K562 (cell line): ENCODE measurements at regions not wholly inside any gene's neighbourhood (a gene's known extent, or its start where the extent isn't known, plus 50 kb on each side); places are given as distances from the start of the nearest gene placed in this dataset.

Source experiments
- ATAC-seq: fragments of 200-7000 bp; cut with Tn5 transposase; 3 replicates; pipeline ENCODE4 v1.9.1; 2020; ENCODE audit warnings: moderate library complexity
- BruUV-seq: library from RNA; stranded (reverse); fragments of 400-500 nt; replicated peaks from 2 replicates; lab custom pipeline; 2021; lab: Mats Ljungman, UMichigan
- CTCF ChIA-PET: fragments of 300-600 bp; formaldehyde crosslinking; extraction: SDS; loops from one replicate; lab custom pipeline; 2021; ENCODE audit warnings: low intra/inter-chr PET ratio; lab: Yijun Ruan, JAX
- POLR2A ChIA-PET: fragments of 300-600, 350-650 bp; sonication (Branson Sonifier 250); formaldehyde crosslinking; extraction: SDS; loops from one replicate; lab custom pipeline; 2021; ENCODE audit warnings: antibody characterized with exemption, inconsistent platforms; lab: Yijun Ruan, JAX
- DNase-seq, 4 experiments: peaks; one replicate each; pipeline versions ENCODE4 v3.0.0 to v3.0.0-alpha.2; 2011 to 2018; ENCODE audit warnings: low spot score in 3 of 4, mixed read lengths in 3 of 4; ENCODE audit errors: extremely low read depth in 1 of 4
- FAIRE-seq: peaks from 2 replicates; lab custom pipeline; 2011; peaks lifted over from hg19 to GRCh38; lab: Jason Lieb, UNC
- H2AFZ ChIP-seq: 2 replicates; pipeline ENCODE4 v1.6.0; 2011; ENCODE audit warnings: low read depth, low read length, control low read depth, inconsistent platforms
- H3K27ac ChIP-seq: fragments of 200-600 bp; 3 replicates; pipeline ENCODE4 v1.8.0; 2011; ENCODE audit warnings: low read depth, mild to moderate bottlenecking, control low read depth, inconsistent platforms, low read length, moderate library complexity, mixed read lengths; ENCODE audit errors: extremely low read depth
- H3K27me3 ChIP-seq, 2 experiments: fragments of 300-600 bp in 1 of 2; 2 replicates in 1 of 2; 3 replicates in 1 of 2; pipeline versions ENCODE4 v1.6.0 to v1.8.0; 2011; ENCODE audit warnings: inconsistent platforms in 2 of 2, low read length in 2 of 2, mild to moderate bottlenecking in 1 of 2, mixed read lengths in 1 of 2, moderate library complexity in 1 of 2; ENCODE audit not compliant: control insufficient read depth in 2 of 2, insufficient read depth in 2 of 2
- H3K36me3 ChIP-seq: fragments of 300-600 bp; 3 replicates; pipeline ENCODE4 v1.8.0; 2011; ENCODE audit warnings: mild to moderate bottlenecking, low read length, inconsistent platforms; ENCODE audit not compliant: control insufficient read depth, insufficient read depth
- H3K4me1 ChIP-seq, 2 experiments: fragments of 200-600 bp in 1 of 2; replicated peaks in 1 of 2; 2 replicates in 1 of 2; 3 replicates in 1 of 2; pipeline versions ENCODE4 v1.5.1 to v1.8.0; 2011; ENCODE audit warnings: inconsistent platforms in 2 of 2, low read length in 2 of 2, mild to moderate bottlenecking in 1 of 2, mixed read lengths in 1 of 2, moderate library complexity in 1 of 2; ENCODE audit not compliant: control insufficient read depth in 2 of 2, insufficient read depth in 2 of 2
- H3K4me2 ChIP-seq: 2 replicates; pipeline ENCODE4 v1.6.1; 2011; ENCODE audit warnings: low read length, control low read depth, inconsistent platforms, mixed read lengths; ENCODE audit not compliant: insufficient read depth
- H3K4me3 ChIP-seq: fragments of 200-600 bp; sonication (generic), shearing (Covaris generic); 2 replicates; pipeline ENCODE4 v1.5.1; 2016; ENCODE audit warnings: control low read depth, inconsistent platforms
- H3K79me2 ChIP-seq: fragments of 200-600 bp; 3 replicates; pipeline ENCODE4 v1.8.0; 2011; ENCODE audit warnings: low read length, inconsistent platforms; ENCODE audit not compliant: control insufficient read depth, insufficient read depth
- H3K9ac ChIP-seq, 2 experiments: 2 replicates each; pipeline versions ENCODE4 v1.6.0 to v1.6.1; 2011; ENCODE audit warnings: low read depth in 2 of 2, low read length in 2 of 2, control low read depth in 1 of 2, inconsistent platforms in 1 of 2, mild to moderate bottlenecking in 1 of 2, mixed read lengths in 1 of 2; ENCODE audit not compliant: insufficient read depth in 1 of 2
- H3K9me1 ChIP-seq: one replicate; pipeline ENCODE4 v1.6.0; 2011; ENCODE audit warnings: inconsistent platforms, mild to moderate bottlenecking, low read length, moderate library complexity; ENCODE audit not compliant: control insufficient read depth, insufficient read depth
- H3K9me3 ChIP-seq: replicated peaks from 2 replicates; pipeline ENCODE4 v1.5.1; 2011; ENCODE audit warnings: low read depth, low read length, inconsistent platforms; ENCODE audit not compliant: control insufficient read depth, insufficient read depth
- H4K20me1 ChIP-seq: replicated peaks from 2 replicates; pipeline ENCODE4 v1.6.1; 2011; ENCODE audit warnings: low read length, inconsistent platforms, mixed read lengths; ENCODE audit not compliant: control insufficient read depth, insufficient read depth
- MCM7 ChIP-seq, 2 experiments: fragments of 450-650 bp; IDR thresholded peaks; 2 replicates each; pipeline ENCODE4 v1.6.1; 2016 to 2018
- POLR2G ChIP-seq: fragments of 200-400 bp; formaldehyde crosslinking; IDR thresholded peaks from 2 replicates; pipeline ENCODE4 v1.6.1; 2017; ENCODE audit warnings: low read depth, mild to moderate bottlenecking, antibody characterized with exemption, low read length, moderate library complexity
- PRMT5 ChIP-seq: sonication (generic); formaldehyde crosslinking; IDR thresholded peaks from 2 replicates; pipeline ENCODE4 v1.5.0; 2020; ENCODE audit warnings: missing genetic modification reagents
- PURB ChIP-seq: sonication (generic); formaldehyde crosslinking; IDR thresholded peaks from 2 replicates; pipeline ENCODE4 v1.9.0; 2021; ENCODE audit warnings: low read depth, mild to moderate bottlenecking, missing genetic modification reagents
- RAD21 ChIP-seq, 2 experiments: fragments of 250-450 bp in 1 of 2; fragments of 450-650 bp in 1 of 2; sonication (Bioruptor Pico) in 1 of 2; formaldehyde crosslinking in 1 of 2; IDR thresholded peaks in 1 of 2; conservative IDR thresholded peaks in 1 of 2; 2 replicates each; pipeline versions ENCODE4 v1.4.0 to v1.8.0; 2020 to 2022; ENCODE audit warnings: mild to moderate bottlenecking in 2 of 2, moderate library complexity in 1 of 2
- RBFOX2 ChIP-seq: fragments of 200-400 bp; formaldehyde crosslinking; IDR thresholded peaks from 2 replicates; pipeline ENCODE4 v1.6.1; 2017; ENCODE audit warnings: low read depth, mild to moderate bottlenecking, low read length, moderate library complexity
- SRF ChIP-seq, 2 experiments: fragments of 250-450, 450-650 bp in 1 of 2; sonication (Bioruptor Pico) in 1 of 2; sonication (generic) in 1 of 2; formaldehyde crosslinking; IDR thresholded peaks; 2 replicates each; pipeline versions ENCODE4 v1.5.0 to v1.5.1; 2020 to 2022; ENCODE audit warnings: mild to moderate bottlenecking in 1 of 2, missing genetic modification reagents in 1 of 2
- SRSF3 ChIP-seq: fragments of 200-400 bp; formaldehyde crosslinking; IDR thresholded peaks from 2 replicates; pipeline ENCODE4 v1.6.1; 2016; ENCODE audit warnings: mild to moderate bottlenecking, low read length, moderate library complexity; ENCODE audit not compliant: insufficient read depth
- ZBED1 ChIP-seq: IDR thresholded peaks from 2 replicates; pipeline ENCODE4 v1.6.1; 2014
- ZC3H11A ChIP-seq: IDR thresholded peaks from 2 replicates; pipeline ENCODE4 v1.6.1; 2012; ENCODE audit warnings: low read depth, low read length, improper control_type of control experiment
- ZNF324 ChIP-seq: fragments of 250-450 bp; sonication (Bioruptor Pico); IDR thresholded peaks from 2 replicates; pipeline ENCODE4 v1.4.0; 2020; ENCODE audit warnings: mild to moderate bottlenecking
- WGBS: fragments of 100-300 bp; shearing (Covaris generic); methylation state at CpG from one replicate; pipeline ENCODE4 v1.1.6; 2016; ENCODE audit warnings: low coverage, mixed read lengths; ENCODE audit not compliant: insufficient coverage; ENCODE audit errors: missing lambda C conversion rate; 5-methylcytosine and 5-hydroxymethylcytosine counted together
- in situ Hi-C: fragments of 300-500 bp; cut with MboI; formaldehyde crosslinking; loops from 4 replicates; pipeline ENCODE4 v1.15.0; 2018; ENCODE audit warnings: inconsistent platforms, mixed read lengths
- intact Hi-C: fragments of 100-400 bp; cut with micrococcal nuclease; formaldehyde crosslinking; loops from 2 replicates; pipeline ENCODE4 v1.14.2; 2022
- TF ChIP-seq, protein P1 (sequence below), 2 experiments: fragments of 450-650 bp in 1 of 2; sonication (generic) in 1 of 2; formaldehyde crosslinking; conservative IDR thresholded peaks; 2 replicates each; pipeline versions ENCODE4 v1.4.0 to v1.8.1; 2020 to 2022; ENCODE audit warnings: mild to moderate bottlenecking in 1 of 2, missing genetic modification reagents in 1 of 2
- TF ChIP-seq, protein P2 (sequence below): fragments of 450-650 bp; IDR thresholded peaks from 2 replicates; pipeline ENCODE4 v1.7.1; 2018; ENCODE audit warnings: mild to moderate bottlenecking, low read depth; ENCODE audit not compliant: partially characterized antibody
- TF ChIP-seq, protein P3 (sequence below): fragments of 450-650 bp; formaldehyde crosslinking; IDR thresholded peaks from 2 replicates; pipeline ENCODE4 v1.4.0; 2022; ENCODE audit warnings: missing genetic modification characterization
- TF ChIP-seq, protein P4 (sequence below): fragments of 250-450 bp; sonication (Bioruptor Pico); IDR thresholded peaks from 2 replicates; pipeline ENCODE4 v1.6.1; 2021; ENCODE audit warnings: mild to moderate bottlenecking
- TF ChIP-seq, protein P5 (sequence below): sonication (generic); formaldehyde crosslinking; IDR thresholded peaks from 2 replicates; pipeline ENCODE4 v1.8.0; 2022; ENCODE audit warnings: mild to moderate bottlenecking, low read depth, missing genetic modification reagents
- TF ChIP-seq, protein P6 (sequence below): sonication (generic); formaldehyde crosslinking; IDR thresholded peaks from 2 replicates; pipeline ENCODE4 v1.8.0; 2022; ENCODE audit warnings: mild to moderate bottlenecking, missing genetic modification reagents

DNA sequence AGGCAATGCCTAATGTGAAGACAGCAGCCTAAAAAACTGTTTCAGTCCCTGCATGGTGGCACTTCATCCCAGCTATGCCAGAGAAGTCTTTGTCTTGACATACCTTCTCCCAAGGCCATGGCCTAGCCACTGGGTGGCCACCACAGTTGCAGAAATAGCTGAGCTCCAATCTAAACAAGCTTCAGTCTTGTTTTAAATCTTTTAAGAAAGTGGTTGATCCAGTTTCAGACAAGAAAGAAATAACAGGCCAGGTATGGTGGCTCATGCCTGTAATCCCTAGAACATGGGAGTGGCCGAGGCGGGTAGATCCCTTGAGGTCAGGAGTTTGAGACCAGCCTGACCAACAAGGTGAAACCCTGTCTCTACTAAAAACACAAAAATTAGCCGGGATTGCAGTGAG lies 600.0 kb upstream of the PLXNA2 start:
- WGBS, result 0% methylated on average over 3 of the region's 3 CpGs
- H3K4me1 ChIP-seq, result no peaks in the 10 kb centered on the region
- DNase-seq, result no peak
- no peak overlapping the region for H3K4me2 ChIP-seq
- H3K79me2 ChIP-seq, result no peaks in the 10 kb centered on the region
- H3K27me3 ChIP-seq, result no peaks in the 10 kb centered on the region
- BruUV-seq, result no TSS peak
- ChIA-PET POLR2A (no interaction called here), CTCF (no interaction called here)
- H3K9me3 ChIP-seq, result 0 out of 2 replicates have a peak, but pooled peaks cover 1% of the 10 kb centered on the region
- H3K9me1 ChIP-seq, result no peaks in the 10 kb centered on the region
- H3K27ac ChIP-seq, result no peak overlapping the region
- intact Hi-C loops (no loop called here), in situ Hi-C loops (no loop called here)
- no peaks in the 10 kb centered on the region for H3K36me3 ChIP-seq
- FAIRE-seq, result no peak
- H4K20me1 ChIP-seq, result no peaks in the 10 kb centered on the region
- TF ChIP-seq POLR2G, result no peak
- TF ChIP-seq ZBED1, result no peak
- TF ChIP-seq MCM7 (IDR thresholded peaks at IDR 0.05), result no peak
- TF ChIP-seq ZC3H11A, result no peak
- TF ChIP-seq, protein P1, sequence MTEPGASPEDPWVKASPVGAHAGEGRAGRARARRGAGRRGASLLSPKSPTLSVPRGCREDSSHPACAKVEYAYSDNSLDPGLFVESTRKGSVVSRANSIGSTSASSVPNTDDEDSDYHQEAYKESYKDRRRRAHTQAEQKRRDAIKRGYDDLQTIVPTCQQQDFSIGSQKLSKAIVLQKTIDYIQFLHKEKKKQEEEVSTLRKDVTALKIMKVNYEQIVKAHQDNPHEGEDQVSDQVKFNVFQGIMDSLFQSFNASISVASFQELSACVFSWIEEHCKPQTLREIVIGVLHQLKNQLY (CRISPR knock-in tag; conservative IDR thresholded peaks at IDR 0.05), result no peak
- TF ChIP-seq, protein P2, sequence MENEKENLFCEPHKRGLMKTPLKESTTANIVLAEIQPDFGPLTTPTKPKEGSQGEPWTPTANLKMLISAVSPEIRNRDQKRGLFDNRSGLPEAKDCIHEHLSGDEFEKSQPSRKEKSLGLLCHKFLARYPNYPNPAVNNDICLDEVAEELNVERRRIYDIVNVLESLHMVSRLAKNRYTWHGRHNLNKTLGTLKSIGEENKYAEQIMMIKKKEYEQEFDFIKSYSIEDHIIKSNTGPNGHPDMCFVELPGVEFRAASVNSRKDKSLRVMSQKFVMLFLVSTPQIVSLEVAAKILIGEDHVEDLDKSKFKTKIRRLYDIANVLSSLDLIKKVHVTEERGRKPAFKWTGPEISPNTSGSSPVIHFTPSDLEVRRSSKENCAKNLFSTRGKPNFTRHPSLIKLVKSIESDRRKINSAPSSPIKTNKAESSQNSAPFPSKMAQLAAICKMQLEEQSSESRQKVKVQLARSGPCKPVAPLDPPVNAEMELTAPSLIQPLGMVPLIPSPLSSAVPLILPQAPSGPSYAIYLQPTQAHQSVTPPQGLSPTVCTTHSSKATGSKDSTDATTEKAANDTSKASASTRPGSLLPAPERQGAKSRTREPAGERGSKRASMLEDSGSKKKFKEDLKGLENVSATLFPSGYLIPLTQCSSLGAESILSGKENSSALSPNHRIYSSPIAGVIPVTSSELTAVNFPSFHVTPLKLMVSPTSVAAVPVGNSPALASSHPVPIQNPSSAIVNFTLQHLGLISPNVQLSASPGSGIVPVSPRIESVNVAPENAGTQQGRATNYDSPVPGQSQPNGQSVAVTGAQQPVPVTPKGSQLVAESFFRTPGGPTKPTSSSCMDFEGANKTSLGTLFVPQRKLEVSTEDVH, result no peak
- TF ChIP-seq, protein P3, sequence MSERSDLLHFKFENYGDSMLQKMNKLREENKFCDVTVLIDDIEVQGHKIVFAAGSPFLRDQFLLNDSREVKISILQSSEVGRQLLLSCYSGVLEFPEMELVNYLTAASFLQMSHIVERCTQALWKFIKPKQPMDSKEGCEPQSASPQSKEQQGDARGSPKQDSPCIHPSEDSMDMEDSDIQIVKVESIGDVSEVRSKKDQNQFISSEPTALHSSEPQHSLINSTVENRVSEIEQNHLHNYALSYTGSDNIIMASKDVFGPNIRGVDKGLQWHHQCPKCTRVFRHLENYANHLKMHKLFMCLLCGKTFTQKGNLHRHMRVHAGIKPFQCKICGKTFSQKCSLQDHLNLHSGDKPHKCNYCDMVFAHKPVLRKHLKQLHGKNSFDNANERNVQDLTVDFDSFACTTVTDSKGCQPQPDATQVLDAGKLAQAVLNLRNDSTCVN (CRISPR knock-in tag), result no peak
- TF ChIP-seq SRSF3, result no peak
- TF ChIP-seq, protein P4, sequence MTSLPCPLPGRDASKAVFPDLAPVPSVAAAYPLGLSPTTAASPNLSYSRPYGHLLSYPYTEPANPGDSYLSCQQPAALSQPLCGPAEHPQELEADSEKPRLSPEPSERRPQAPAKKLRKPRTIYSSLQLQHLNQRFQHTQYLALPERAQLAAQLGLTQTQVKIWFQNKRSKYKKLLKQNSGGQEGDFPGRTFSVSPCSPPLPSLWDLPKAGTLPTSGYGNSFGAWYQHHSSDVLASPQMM (CRISPR knock-in tag), result no peak
- TF ChIP-seq, protein P5, sequence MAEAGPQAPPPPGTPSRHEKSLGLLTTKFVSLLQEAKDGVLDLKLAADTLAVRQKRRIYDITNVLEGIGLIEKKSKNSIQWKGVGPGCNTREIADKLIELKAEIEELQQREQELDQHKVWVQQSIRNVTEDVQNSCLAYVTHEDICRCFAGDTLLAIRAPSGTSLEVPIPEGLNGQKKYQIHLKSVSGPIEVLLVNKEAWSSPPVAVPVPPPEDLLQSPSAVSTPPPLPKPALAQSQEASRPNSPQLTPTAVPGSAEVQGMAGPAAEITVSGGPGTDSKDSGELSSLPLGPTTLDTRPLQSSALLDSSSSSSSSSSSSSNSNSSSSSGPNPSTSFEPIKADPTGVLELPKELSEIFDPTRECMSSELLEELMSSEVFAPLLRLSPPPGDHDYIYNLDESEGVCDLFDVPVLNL (CRISPR knock-in tag), result no peak
- TF ChIP-seq PRMT5 (CRISPR knock-in tag), result no peak
- no peak for TF ChIP-seq ZNF324 (CRISPR knock-in tag)
- TF ChIP-seq RAD21 (CRISPR knock-in tag; conservative IDR thresholded peaks at IDR 0.05 in 1 of 2, IDR thresholded peaks at IDR 0.05 in 1 of 2), result no peak
- no peak for TF ChIP-seq SRF (CRISPR knock-in tag; IDR thresholded peaks at IDR 0.05)
- no peak for TF ChIP-seq RBFOX2
- TF ChIP-seq, protein P6, sequence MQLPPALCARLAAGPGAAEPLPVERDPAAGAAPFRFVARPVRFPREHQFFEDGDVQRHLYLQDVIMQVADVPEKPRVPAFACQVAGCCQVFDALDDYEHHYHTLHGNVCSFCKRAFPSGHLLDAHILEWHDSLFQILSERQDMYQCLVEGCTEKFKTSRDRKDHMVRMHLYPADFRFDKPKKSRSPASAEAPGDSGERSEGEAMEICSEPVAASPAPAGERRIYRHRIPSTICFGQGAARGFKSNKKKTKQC (CRISPR knock-in tag), result no peak
- no peak for TF ChIP-seq PURB
- no peak overlapping the region for H3K4me3 ChIP-seq
- no peak overlapping the region for H3K9ac ChIP-seq
- no peak overlapping the region for H2AFZ ChIP-seq
- no peak for ATAC-seq
